ENCODE measurements at regions not wholly inside any gene's neighbourhood (a gene's known extent, or its start where the extent isn't known, plus 50 kb on each side); places are given as distances from the start of the nearest gene placed in this dataset.

DNA sequence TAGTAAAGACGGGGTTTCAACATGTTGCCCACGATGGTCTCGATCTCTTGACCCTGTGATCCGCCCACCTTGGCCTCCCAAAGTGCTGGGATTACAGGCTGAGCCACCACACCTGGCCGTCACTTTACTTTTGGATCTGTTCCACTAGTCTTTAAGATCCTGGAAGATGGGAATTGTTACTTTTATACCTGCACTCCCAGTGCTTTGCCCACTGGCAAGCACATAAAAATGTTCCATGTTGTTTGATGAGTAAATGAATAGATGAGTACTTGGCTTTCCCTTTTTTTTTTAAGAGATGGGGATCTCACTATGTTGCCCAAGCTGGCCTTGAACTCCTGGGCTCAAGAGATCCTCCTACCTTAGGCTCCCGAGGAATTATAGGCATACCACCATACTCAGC is 84.8 kb upstream of the SASH1 start:
- TF ChIP-seq, protein P1, sequence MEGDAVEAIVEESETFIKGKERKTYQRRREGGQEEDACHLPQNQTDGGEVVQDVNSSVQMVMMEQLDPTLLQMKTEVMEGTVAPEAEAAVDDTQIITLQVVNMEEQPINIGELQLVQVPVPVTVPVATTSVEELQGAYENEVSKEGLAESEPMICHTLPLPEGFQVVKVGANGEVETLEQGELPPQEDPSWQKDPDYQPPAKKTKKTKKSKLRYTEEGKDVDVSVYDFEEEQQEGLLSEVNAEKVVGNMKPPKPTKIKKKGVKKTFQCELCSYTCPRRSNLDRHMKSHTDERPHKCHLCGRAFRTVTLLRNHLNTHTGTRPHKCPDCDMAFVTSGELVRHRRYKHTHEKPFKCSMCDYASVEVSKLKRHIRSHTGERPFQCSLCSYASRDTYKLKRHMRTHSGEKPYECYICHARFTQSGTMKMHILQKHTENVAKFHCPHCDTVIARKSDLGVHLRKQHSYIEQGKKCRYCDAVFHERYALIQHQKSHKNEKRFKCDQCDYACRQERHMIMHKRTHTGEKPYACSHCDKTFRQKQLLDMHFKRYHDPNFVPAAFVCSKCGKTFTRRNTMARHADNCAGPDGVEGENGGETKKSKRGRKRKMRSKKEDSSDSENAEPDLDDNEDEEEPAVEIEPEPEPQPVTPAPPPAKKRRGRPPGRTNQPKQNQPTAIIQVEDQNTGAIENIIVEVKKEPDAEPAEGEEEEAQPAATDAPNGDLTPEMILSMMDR (IDR thresholded peaks at IDR 0.05; ENCODE audit: low read depth, low read length) = no peak
- Histone ChIP-seq H3K27ac (no peak overlapping the region), H3K4me3 (no peak overlapping the region), H3K36me3 (no peaks in the 10 kb centered on the region), H3K4me1 (ENCODE audit: low read depth) (no peaks in the 10 kb centered on the region), H3K27me3 (no peaks in the 10 kb centered on the region), H3K9me3 (ENCODE audit: low read depth) (no peaks in the 10 kb centered on the region)
- DNase-seq (ENCODE audit: low read depth in 1 of 2, low spot score in 1 of 2) = no peak

DNA sequence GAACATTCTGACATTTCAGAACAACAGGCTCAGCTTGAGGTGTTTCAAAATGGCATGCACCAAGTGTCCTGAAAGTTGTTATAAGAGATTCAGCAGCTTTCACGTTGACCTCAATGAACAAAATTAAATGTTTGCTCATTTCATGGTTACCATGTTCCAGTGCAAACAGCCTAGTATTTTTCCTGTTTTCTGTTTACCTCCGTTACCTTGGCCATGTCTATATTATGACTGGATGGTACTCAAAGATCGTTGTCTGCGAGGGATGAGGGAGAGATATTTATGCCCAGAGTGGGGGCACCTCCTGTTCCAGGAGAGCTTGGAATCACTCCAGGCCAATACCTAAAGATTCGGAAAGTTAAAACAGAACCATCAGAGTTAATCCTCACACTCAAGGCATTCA is 83.8 kb upstream of the SASH1 start:
- Histone ChIP-seq H3K27ac (no peak overlapping the region), H3K9me3 (ENCODE audit: low read depth) (no peaks in the 10 kb centered on the region), H3K4me1 (ENCODE audit: low read depth) (no peaks in the 10 kb centered on the region), H3K4me3 (no peak overlapping the region), H3K36me3 (no peaks in the 10 kb centered on the region), H3K27me3 (no peaks in the 10 kb centered on the region)
- TF ChIP-seq, protein P1 (IDR thresholded peaks at IDR 0.05; ENCODE audit: low read depth, low read length) = no peak
- DNase-seq (ENCODE audit: low read depth in 1 of 2, low spot score in 1 of 2) = no peak

DNA sequence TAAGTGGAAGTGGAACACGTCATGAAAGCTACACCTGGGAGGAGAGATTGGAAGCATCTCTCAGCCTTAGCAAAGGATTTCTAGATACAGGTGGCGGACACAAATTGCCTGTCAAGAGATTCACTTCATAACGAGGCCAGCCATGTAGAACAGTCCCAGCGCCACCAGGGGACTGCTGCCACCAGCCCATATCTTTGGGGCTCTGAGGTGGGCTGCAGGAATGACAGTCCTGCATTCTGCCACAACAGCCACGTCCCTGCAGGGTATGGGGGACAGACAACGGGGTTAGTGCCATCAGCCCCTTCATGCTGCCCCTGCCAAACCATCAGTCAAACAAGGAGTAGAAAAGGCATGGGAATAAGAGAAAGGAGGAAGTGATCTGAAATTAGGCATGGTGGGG is 81.2 kb upstream of the SASH1 start:
- Histone ChIP-seq H3K36me3 (no peaks in the 10 kb centered on the region), H3K9me3 (ENCODE audit: low read depth) (no peaks in the 10 kb centered on the region), H3K27me3 (no peaks in the 10 kb centered on the region), H3K27ac (no peak overlapping the region), H3K4me3 (no peak overlapping the region), H3K4me1 (ENCODE audit: low read depth) (no peaks in the 10 kb centered on the region)
- TF ChIP-seq, protein P1 (IDR thresholded peaks at IDR 0.05; ENCODE audit: low read depth, low read length) = no peak
- no peak for DNase-seq (ENCODE audit: low read depth in 1 of 2, low spot score in 1 of 2)

DNA sequence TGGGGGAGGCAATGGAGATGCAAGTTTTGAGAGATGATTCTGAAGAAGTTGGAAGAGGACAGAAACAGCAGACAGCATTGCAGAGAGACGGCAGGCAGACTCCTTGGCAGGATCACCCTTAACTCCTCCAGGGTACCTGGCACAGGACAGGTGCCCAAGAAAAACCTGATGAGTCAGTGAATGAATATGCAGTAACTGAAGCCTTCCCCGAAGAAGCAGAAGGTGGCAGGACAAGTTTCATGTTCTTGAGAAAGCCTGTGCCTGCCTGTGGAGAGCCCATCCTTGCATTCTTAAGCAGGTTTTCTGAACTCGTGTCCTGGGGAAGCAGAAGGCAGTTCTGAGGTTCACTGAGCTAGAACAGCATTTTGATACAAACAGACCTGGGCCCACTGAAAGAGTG is 79.6 kb upstream of the SASH1 start:
- TF ChIP-seq, protein P1 (IDR thresholded peaks at IDR 0.05; ENCODE audit: low read depth, low read length) = no peak
- Histone ChIP-seq H3K9me3 (ENCODE audit: low read depth) (no peaks in the 10 kb centered on the region), H3K36me3 (no peaks in the 10 kb centered on the region), H3K27ac (no peak overlapping the region), H3K4me3 (no peak overlapping the region), H3K27me3 (no peaks in the 10 kb centered on the region), H3K4me1 (ENCODE audit: low read depth) (no peaks in the 10 kb centered on the region)
- no peak for DNase-seq (ENCODE audit: low read depth in 1 of 2, low spot score in 1 of 2)

DNA sequence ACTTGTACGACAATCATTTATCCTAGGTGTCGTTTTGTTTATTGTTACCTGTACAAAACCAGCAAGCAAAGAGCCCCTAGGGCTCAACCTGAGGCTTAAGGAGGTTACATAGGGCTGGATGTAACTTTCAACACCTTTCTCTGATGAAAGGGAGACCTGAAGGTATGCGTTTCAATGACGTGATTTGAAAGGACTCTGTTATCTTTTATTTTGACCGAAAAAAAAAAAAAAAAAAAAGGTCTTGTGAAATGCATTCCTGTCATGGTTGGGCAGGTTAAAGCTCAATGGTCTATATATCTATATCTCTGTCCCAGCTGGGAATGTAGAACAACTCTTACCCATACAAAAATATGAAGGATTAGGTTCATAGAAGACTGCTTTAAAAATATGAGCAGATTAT is 78.7 kb upstream of the SASH1 start:
- no peak for DNase-seq (ENCODE audit: low read depth in 1 of 2, low spot score in 1 of 2)
- H3K4me1 ChIP-seq (ENCODE audit: low read depth) = no peaks in the 10 kb centered on the region
- H3K4me3 ChIP-seq = no peak overlapping the region
- TF ChIP-seq, protein P1 (IDR thresholded peaks at IDR 0.05; ENCODE audit: low read depth, low read length) = no peak
- no peak overlapping the region for H3K27ac ChIP-seq
- no peaks in the 10 kb centered on the region for H3K27me3 ChIP-seq
- no peaks in the 10 kb centered on the region for H3K36me3 ChIP-seq
- no peaks in the 10 kb centered on the region for H3K9me3 ChIP-seq (ENCODE audit: low read depth)

DNA sequence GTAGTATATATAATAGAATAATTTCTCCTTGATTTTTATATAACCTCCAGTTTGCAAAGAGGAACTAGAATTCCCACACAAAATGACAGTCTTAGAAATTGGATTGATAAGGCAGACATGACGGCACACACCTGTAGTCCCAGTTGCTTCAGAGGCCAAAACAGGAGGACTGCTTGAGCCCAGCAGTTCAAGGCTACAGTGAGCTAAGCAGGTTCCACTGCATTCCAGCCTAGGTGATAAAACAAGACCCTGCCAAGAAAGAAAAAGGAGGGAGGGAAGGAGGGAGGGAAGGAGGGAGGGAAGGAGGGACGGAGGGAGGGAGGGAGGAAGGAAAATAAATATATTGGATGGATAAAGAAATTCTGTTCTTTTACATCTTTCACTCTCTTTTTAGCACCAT is 77.6 kb upstream of the SASH1 start:
- no peak for DNase-seq (ENCODE audit: low read depth in 1 of 2, low spot score in 1 of 2)
- no peaks in the 10 kb centered on the region for H3K9me3 ChIP-seq (ENCODE audit: low read depth)
- TF ChIP-seq, protein P1 (IDR thresholded peaks at IDR 0.05; ENCODE audit: low read depth, low read length) = no peak

More for the DNA sequence above, 77.6 kb upstream of the SASH1 start:
- Histone ChIP-seq H3K27me3 (no peaks in the 10 kb centered on the region), H3K4me3 (no peak overlapping the region), H3K27ac (no peak overlapping the region), H3K36me3 (no peaks in the 10 kb centered on the region), H3K4me1 (ENCODE audit: low read depth) (no peaks in the 10 kb centered on the region)

Data from cardiac muscle cell (in vitro differentiated cells and primary cell).